ENCODE measurements at regions not wholly inside any gene's neighbourhood (a gene's known extent, or its start where the extent isn't known, plus 50 kb on each side); places are given as distances from the start of the nearest gene placed in this dataset.

DNA sequence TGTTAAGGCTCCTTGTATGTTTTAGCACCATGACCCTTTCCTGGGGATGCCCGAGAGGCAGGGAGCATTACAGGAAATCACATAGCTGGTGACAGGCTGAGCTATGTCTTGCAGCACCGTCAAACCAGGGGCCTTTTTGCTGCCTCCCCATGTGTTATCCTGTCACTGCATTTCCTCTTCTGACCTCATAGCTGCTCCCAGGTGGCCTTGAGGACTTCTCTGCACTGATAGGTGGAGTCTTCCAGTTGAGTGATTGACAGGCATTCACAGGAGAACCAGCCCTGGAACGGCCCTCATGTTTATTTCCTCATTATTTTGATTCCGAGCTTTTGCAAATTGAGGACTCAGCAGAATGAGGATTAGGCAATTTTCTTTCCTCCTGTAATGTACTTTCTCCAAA lies 349.6 kb downstream of the HAPSTR1 start:
- intact Hi-C loops (cut with micrococcal nuclease; ENCODE audit: unreplicated experiment), result no loop called here
- DNase-seq (ENCODE audit: low read depth, low spot score) (no peak), ATAC-seq (no peak)
- TF ChIP-seq, protein P1, sequence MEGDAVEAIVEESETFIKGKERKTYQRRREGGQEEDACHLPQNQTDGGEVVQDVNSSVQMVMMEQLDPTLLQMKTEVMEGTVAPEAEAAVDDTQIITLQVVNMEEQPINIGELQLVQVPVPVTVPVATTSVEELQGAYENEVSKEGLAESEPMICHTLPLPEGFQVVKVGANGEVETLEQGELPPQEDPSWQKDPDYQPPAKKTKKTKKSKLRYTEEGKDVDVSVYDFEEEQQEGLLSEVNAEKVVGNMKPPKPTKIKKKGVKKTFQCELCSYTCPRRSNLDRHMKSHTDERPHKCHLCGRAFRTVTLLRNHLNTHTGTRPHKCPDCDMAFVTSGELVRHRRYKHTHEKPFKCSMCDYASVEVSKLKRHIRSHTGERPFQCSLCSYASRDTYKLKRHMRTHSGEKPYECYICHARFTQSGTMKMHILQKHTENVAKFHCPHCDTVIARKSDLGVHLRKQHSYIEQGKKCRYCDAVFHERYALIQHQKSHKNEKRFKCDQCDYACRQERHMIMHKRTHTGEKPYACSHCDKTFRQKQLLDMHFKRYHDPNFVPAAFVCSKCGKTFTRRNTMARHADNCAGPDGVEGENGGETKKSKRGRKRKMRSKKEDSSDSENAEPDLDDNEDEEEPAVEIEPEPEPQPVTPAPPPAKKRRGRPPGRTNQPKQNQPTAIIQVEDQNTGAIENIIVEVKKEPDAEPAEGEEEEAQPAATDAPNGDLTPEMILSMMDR (IDR thresholded peaks at IDR 0.05), result no peak
- no peak for TF ChIP-seq SIN3A (IDR thresholded peaks at IDR 0.05; ENCODE audit: borderline replicate concordance, insufficient read depth, low read depth, low read length)
- TF ChIP-seq, protein P2, sequence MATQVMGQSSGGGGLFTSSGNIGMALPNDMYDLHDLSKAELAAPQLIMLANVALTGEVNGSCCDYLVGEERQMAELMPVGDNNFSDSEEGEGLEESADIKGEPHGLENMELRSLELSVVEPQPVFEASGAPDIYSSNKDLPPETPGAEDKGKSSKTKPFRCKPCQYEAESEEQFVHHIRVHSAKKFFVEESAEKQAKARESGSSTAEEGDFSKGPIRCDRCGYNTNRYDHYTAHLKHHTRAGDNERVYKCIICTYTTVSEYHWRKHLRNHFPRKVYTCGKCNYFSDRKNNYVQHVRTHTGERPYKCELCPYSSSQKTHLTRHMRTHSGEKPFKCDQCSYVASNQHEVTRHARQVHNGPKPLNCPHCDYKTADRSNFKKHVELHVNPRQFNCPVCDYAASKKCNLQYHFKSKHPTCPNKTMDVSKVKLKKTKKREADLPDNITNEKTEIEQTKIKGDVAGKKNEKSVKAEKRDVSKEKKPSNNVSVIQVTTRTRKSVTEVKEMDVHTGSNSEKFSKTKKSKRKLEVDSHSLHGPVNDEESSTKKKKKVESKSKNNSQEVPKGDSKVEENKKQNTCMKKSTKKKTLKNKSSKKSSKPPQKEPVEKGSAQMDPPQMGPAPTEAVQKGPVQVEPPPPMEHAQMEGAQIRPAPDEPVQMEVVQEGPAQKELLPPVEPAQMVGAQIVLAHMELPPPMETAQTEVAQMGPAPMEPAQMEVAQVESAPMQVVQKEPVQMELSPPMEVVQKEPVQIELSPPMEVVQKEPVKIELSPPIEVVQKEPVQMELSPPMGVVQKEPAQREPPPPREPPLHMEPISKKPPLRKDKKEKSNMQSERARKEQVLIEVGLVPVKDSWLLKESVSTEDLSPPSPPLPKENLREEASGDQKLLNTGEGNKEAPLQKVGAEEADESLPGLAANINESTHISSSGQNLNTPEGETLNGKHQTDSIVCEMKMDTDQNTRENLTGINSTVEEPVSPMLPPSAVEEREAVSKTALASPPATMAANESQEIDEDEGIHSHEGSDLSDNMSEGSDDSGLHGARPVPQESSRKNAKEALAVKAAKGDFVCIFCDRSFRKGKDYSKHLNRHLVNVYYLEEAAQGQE (IDR thresholded peaks at IDR 0.05; ENCODE audit: insufficient read depth in 1 of 2, low read depth in 2 of 2, low read length in 1 of 2), result no peak
- no peak for TF ChIP-seq TCF7L2 (IDR thresholded peaks at IDR 0.05; ENCODE audit: low read depth, low read length)
- TF ChIP-seq POLR2AphosphoS5 (IDR thresholded peaks at IDR 0.05; ENCODE audit: low read depth, low read length), result no peak
- H3K36me3 ChIP-seq (ENCODE audit: control insufficient read depth, insufficient read depth, low read length), result no peaks in the 10 kb centered on the region
- H3K27ac ChIP-seq (ENCODE audit: low read length), result no peak overlapping the region
- H3K9me3 ChIP-seq (ENCODE audit: control insufficient read depth, insufficient read depth, low read depth, low read length), result no peaks in the 10 kb centered on the region
- H3K4me1 ChIP-seq (ENCODE audit: control insufficient read depth, insufficient read depth, low read length), result no peaks in the 10 kb centered on the region
- POLR2A ChIA-PET, result no interaction called here
- CTCF ChIA-PET, result no interaction called here
- H3K4me3 ChIP-seq (ENCODE audit: low read depth in 2 of 2, low read length in 2 of 2), result no peak overlapping the region
- H3K27me3 ChIP-seq (ENCODE audit: control insufficient read depth, insufficient read depth, low read length), result peaks cover 3% of the 10 kb centered on the region; the same call in 1 of the 2 replicates
- no TSS peak for BruUV-seq (replicated peaks)
- in situ Hi-C loops (cut with HindIII; ENCODE audit: low pct_unique_long_range_greater_than_20kb, low sequenced_read_pairs), result no loop called here

- Histone ChIP-seq H3K9me3 (ENCODE audit: control insufficient read depth, insufficient read depth, low read depth, low read length) (no peaks in the 10 kb centered on the region), H3K27me3 (ENCODE audit: control insufficient read depth, insufficient read depth, low read length) (peaks cover 4% of the 10 kb centered on the region; the same call in 1 of the 2 replicates), H3K36me3 (ENCODE audit: control insufficient read depth, insufficient read depth, low read length) (no peaks in the 10 kb centered on the region), H3K4me1 (ENCODE audit: control insufficient read depth, insufficient read depth, low read length) (no peaks in the 10 kb centered on the region), H3K27ac (ENCODE audit: low read length) (no peak overlapping the region), H3K4me3 (ENCODE audit: low read depth in 2 of 2, low read length in 2 of 2) (no peak overlapping the region)
- TF ChIP-seq TCF7L2 (IDR thresholded peaks at IDR 0.05; ENCODE audit: low read depth, low read length), result no peak
- TF ChIP-seq, protein P1 (IDR thresholded peaks at IDR 0.05), result no peak
- TF ChIP-seq POLR2AphosphoS5 (IDR thresholded peaks at IDR 0.05; ENCODE audit: low read depth, low read length), result no peak
- no peak for TF ChIP-seq SIN3A (IDR thresholded peaks at IDR 0.05; ENCODE audit: borderline replicate concordance, insufficient read depth, low read depth, low read length)
- TF ChIP-seq, protein P2 (IDR thresholded peaks at IDR 0.05; ENCODE audit: insufficient read depth in 1 of 2, low read depth in 2 of 2, low read length in 1 of 2), result no peak
- BruUV-seq (replicated peaks), result no TSS peak
- POLR2A ChIA-PET, result no interaction called here
- no peak for DNase-seq (ENCODE audit: low read depth, low spot score)
- in situ Hi-C loops (cut with HindIII; ENCODE audit: low pct_unique_long_range_greater_than_20kb, low sequenced_read_pairs), result no loop called here
- intact Hi-C loops (cut with micrococcal nuclease; ENCODE audit: unreplicated experiment), result no loop called here
- ATAC-seq, result no peak
- CTCF ChIA-PET, result no interaction called here
Measured at GRCh38 chr16:9443864-9444263, 352.4 kb downstream of the HAPSTR1 start.
